Testis (tissue), 2 donors: ENCODE measurements at regions not wholly inside any gene's neighbourhood (a gene's known extent, or its start where the extent isn't known, plus 50 kb on each side); places are given as distances from the start of the nearest gene placed in this dataset.

Source experiments
- CTCF ChIP-seq, 3 experiments: fragments of 450-650 bp in 2 of 3; fragments of 200-600 bp in 1 of 3; sonication (generic) in 1 of 3; IDR thresholded peaks; one replicate each; pipeline ENCODE4 v1.5.1; 2016 to 2019; ENCODE audit warnings: antibody characterized with exemption in 3 of 3, mild to moderate bottlenecking in 2 of 3, moderate library complexity in 1 of 3
- POLR2A ChIP-seq: fragments of 450-650 bp; IDR thresholded peaks from one replicate; pipeline ENCODE4 v1.6.1; 2017; ENCODE audit warnings: antibody characterized with exemption, mild to moderate bottlenecking, moderate library complexity

- TF ChIP-seq CTCF (IDR thresholded peaks at IDR 0.05): no peak
- TF ChIP-seq POLR2A: no peak
These were observed 99.7 kb upstream of the RXFP2 start for GRCh38 chr13:31639443-31640163.
